Hepatocyte (in vitro differentiated cells): ENCODE measurements at regions not wholly inside any gene's neighbourhood (a gene's known extent, or its start where the extent isn't known, plus 50 kb on each side); places are given as distances from the start of the nearest gene placed in this dataset.

ENCODE experiments used
- DNase-seq: peaks from one replicate; pipeline ENCODE4 v3.0.0-alpha.2; 2016; ENCODE audit warnings: low spot score
- H2AFZ ChIP-seq: fragments of 200-600 bp; sonication (generic); 2 replicates; pipeline ENCODE4 v1.6.0; 2016; ENCODE audit warnings: antibody characterized with exemption, mild to moderate bottlenecking
- H3K27ac ChIP-seq: fragments of 200-600 bp; sonication (generic); 2 replicates; pipeline ENCODE4 v1.5.1; 2016; ENCODE audit warnings: mild to moderate bottlenecking
- H3K27me3 ChIP-seq: fragments of 200-600 bp; sonication (generic); 2 replicates; pipeline ENCODE4 v1.6.1; 2016
- H3K36me3 ChIP-seq: fragments of 200-600 bp; sonication (generic); replicated peaks from 2 replicates; pipeline ENCODE4 v1.5.1; 2016; ENCODE audit warnings: low read depth; ENCODE audit not compliant: insufficient read depth
- H3K4me1 ChIP-seq: fragments of 200-600 bp; sonication (generic); 2 replicates; pipeline ENCODE4 v1.5.1; 2016; ENCODE audit warnings: mild to moderate bottlenecking, moderate library complexity; ENCODE audit not compliant: insufficient read depth
- H3K4me2 ChIP-seq: fragments of 200-600 bp; sonication (generic); 2 replicates; pipeline ENCODE4 v1.6.0; 2016
- H3K4me3 ChIP-seq: fragments of 200-600 bp; sonication (generic); 2 replicates; pipeline ENCODE4 v1.5.1; 2016; ENCODE audit warnings: mild to moderate bottlenecking
- H3K79me2 ChIP-seq: fragments of 200-600 bp; sonication (generic); 2 replicates; pipeline ENCODE4 v1.6.0; 2017; ENCODE audit warnings: mild to moderate bottlenecking
- H3K9me2 ChIP-seq: fragments of 200-600 bp; sonication (generic); replicated peaks from 2 replicates; pipeline ENCODE4 v1.6.0; 2017; ENCODE audit warnings: mild to moderate bottlenecking; ENCODE audit not compliant: insufficient read depth
- H3K9me3 ChIP-seq: fragments of 200-600 bp; sonication (generic); 2 replicates; pipeline ENCODE4 v1.5.1; 2016; ENCODE audit warnings: low read depth, mild to moderate bottlenecking
- H4K20me1 ChIP-seq: fragments of 200-600 bp; sonication (generic); 2 replicates; pipeline ENCODE4 v1.6.0; 2016; ENCODE audit warnings: mild to moderate bottlenecking; ENCODE audit not compliant: insufficient read depth, poor library complexity, severe bottlenecking
- EZH2 ChIP-seq: fragments of 200-600 bp; sonication (generic); IDR thresholded peaks from 2 replicates; pipeline ENCODE4 v1.6.1; 2016; ENCODE audit warnings: antibody characterized with exemption, mild to moderate bottlenecking, borderline replicate concordance
- EZH2phosphoT487 ChIP-seq: fragments of 200-600 bp; sonication (generic); IDR thresholded peaks from one replicate; pipeline ENCODE4 v1.6.1; 2018; ENCODE audit warnings: antibody characterized with exemption, mild to moderate bottlenecking, low read depth, moderate library complexity; ENCODE audit not compliant: unreplicated experiment, severe bottlenecking
- WGBS: methylation state at CpG from one replicate; pipeline ENCODE4 v1.1.6; 2016; ENCODE audit warnings: low lambda C conversion rate; ENCODE audit errors: missing lambda C conversion rate; 5-methylcytosine and 5-hydroxymethylcytosine counted together
- TF ChIP-seq, protein P1 (sequence below): fragments of 200-600 bp; sonication (generic); IDR thresholded peaks from 2 replicates; pipeline ENCODE4 v1.5.1; 2016; ENCODE audit warnings: antibody characterized with exemption, mild to moderate bottlenecking; ENCODE audit not compliant: poor library complexity

DNA sequence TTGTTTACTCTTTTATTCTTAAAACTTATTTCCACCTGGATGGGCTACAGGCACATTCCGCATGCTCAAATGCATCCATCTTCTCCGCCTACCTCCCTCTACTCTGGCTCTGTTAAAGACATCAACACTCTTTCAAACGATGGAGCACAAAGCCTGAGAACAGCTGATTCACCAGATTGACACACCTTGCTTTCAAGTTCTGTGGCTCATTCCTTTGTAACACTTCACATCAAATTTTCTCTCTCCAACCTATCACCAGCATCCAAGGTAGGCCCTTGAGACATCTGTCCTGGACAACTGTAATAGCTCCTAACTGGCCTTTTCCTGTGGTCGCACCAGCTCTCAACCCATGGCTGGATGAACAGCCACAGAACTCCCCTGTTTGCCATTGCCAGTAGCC lies 274.5 kb downstream of the BCL11A start:
- Histone ChIP-seq H4K20me1 (no peaks in the 10 kb centered on the region), H3K27ac (no peak overlapping the region), H3K4me3 (no peak overlapping the region), H3K79me2 (no peaks in the 10 kb centered on the region), H3K4me1 (no peaks in the 10 kb centered on the region), H3K9me3 (no peaks in the 10 kb centered on the region), H3K4me2 (no peak overlapping the region), H3K9me2 (no peaks in the 10 kb centered on the region), H3K36me3 (no peaks in the 10 kb centered on the region), H3K27me3 (no peaks in the 10 kb centered on the region), H2AFZ (no peak overlapping the region)
- no peak for DNase-seq
- 97% methylated on average over 4 of the region's 4 CpGs for WGBS
- TF ChIP-seq EZH2phosphoT487 (no peak), EZH2 (no peak)
- TF ChIP-seq, protein P1, sequence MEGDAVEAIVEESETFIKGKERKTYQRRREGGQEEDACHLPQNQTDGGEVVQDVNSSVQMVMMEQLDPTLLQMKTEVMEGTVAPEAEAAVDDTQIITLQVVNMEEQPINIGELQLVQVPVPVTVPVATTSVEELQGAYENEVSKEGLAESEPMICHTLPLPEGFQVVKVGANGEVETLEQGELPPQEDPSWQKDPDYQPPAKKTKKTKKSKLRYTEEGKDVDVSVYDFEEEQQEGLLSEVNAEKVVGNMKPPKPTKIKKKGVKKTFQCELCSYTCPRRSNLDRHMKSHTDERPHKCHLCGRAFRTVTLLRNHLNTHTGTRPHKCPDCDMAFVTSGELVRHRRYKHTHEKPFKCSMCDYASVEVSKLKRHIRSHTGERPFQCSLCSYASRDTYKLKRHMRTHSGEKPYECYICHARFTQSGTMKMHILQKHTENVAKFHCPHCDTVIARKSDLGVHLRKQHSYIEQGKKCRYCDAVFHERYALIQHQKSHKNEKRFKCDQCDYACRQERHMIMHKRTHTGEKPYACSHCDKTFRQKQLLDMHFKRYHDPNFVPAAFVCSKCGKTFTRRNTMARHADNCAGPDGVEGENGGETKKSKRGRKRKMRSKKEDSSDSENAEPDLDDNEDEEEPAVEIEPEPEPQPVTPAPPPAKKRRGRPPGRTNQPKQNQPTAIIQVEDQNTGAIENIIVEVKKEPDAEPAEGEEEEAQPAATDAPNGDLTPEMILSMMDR, result no peak

DNA sequence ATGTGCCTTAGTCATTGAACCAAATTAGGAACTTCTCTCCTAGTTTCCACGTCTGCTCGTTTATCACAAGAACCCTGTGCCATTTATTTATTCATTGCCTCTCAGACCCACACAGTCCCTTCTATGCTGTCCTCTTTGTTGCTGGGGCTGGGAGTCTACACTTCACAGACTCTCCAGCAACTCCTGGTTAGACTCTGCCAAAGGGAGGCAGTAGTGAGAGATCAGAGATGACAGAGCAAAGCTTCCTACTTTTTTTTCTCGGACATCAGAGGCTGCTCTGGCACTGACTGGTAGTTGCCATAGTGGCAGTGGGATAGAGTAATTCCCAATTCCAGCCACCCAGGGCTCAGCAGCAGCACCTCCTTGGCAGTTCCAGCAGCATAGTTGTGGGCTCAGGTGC lies 277.5 kb downstream of the BCL11A start:
- Histone ChIP-seq H3K4me2 (no peak overlapping the region), H3K36me3 (no peaks in the 10 kb centered on the region), H3K4me1 (no peaks in the 10 kb centered on the region), H3K79me2 (no peaks in the 10 kb centered on the region), H3K27ac (no peak overlapping the region), H3K9me3 (no peaks in the 10 kb centered on the region), H3K9me2 (no peaks in the 10 kb centered on the region), H3K27me3 (no peaks in the 10 kb centered on the region), H3K4me3 (no peak overlapping the region), H4K20me1 (no peaks in the 10 kb centered on the region), H2AFZ (no peak overlapping the region)
- TF ChIP-seq, protein P1, result no peak
- no peak for TF ChIP-seq EZH2
- no peak for TF ChIP-seq EZH2phosphoT487
- no peak for DNase-seq
- WGBS, result 86% methylated on average over 3 of the region's 3 CpGs

DNA sequence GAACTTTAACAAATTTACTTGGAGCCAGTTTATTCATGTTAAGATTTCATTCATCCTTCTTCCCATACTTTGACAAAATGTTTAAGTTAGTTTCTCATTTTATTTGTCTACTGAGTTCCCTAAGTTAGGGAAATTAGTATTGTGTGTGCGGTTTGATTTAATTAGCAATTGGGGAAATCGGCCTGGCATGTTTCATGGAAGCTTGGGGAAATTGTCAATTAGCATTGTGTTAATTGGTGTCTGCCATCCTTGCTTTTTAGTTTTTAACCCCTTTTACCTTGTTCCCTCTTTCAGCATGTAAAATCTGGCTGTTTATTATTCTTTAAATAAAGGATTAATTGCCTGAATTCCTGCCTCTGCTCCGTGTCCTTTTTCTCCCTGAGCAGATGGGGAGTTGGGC lies 279.6 kb downstream of the BCL11A start:
- WGBS, result 83% methylated on average over 3 of the region's 3 CpGs
- TF ChIP-seq, protein P1, result no peak
- TF ChIP-seq EZH2phosphoT487, result no peak
- no peak for TF ChIP-seq EZH2
- Histone ChIP-seq H3K4me2 (no peak overlapping the region), H3K9me2 (no peaks in the 10 kb centered on the region), H4K20me1 (no peaks in the 10 kb centered on the region), H3K4me3 (no peak overlapping the region), H3K27ac (no peak overlapping the region), H3K4me1 (no peaks in the 10 kb centered on the region), H3K27me3 (no peaks in the 10 kb centered on the region), H3K79me2 (no peaks in the 10 kb centered on the region), H3K36me3 (no peaks in the 10 kb centered on the region), H3K9me3 (no peaks in the 10 kb centered on the region), H2AFZ (no peak overlapping the region)
- no peak for DNase-seq

DNA sequence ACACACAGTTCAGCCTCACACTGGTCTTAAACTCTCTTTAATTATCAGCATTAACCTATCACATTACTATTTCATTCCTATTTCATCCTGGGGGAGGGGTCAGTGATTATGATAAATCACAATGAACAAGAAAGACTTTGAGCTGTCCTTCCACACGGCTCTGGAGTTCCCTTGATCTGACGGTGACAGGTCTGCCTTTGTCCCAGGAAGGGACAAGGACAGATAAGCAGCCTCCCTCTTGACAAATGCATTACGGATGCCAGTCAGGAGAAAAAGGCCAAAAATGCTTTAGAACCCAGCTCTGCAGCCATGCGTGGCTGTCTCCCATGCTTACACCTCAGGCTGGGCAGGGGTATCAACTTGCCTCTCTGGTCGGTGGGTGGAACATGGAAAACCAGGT lies 281.7 kb downstream of the BCL11A start:
- H3K27ac ChIP-seq, result no peak overlapping the region
- no peaks in the 10 kb centered on the region for H3K79me2 ChIP-seq
- no peaks in the 10 kb centered on the region for H4K20me1 ChIP-seq
- H2AFZ ChIP-seq, result no peak overlapping the region
- H3K27me3 ChIP-seq, result no peaks in the 10 kb centered on the region
- no peaks in the 10 kb centered on the region for H3K36me3 ChIP-seq
- TF ChIP-seq EZH2phosphoT487, result no peak
- TF ChIP-seq, protein P1, result no peak
- no peak for TF ChIP-seq EZH2
- H3K9me2 ChIP-seq, result no peaks in the 10 kb centered on the region
- no peaks in the 10 kb centered on the region for H3K4me1 ChIP-seq
- 56% methylated on average over 5 of the region's 5 CpGs for WGBS
- no peaks in the 10 kb centered on the region for H3K9me3 ChIP-seq
- H3K4me3 ChIP-seq, result no peak overlapping the region
- H3K4me2 ChIP-seq, result no peak overlapping the region
- DNase-seq, result no peak
